K562 (cell line): ENCODE measurements at regions not wholly inside any gene's neighbourhood (a gene's known extent, or its start where the extent isn't known, plus 50 kb on each side); places are given as distances from the start of the nearest gene placed in this dataset.

ENCODE experiments used
- EZH2 ChIP-seq: IDR thresholded peaks from 2 replicates; pipeline ENCODE4 v1.6.1; 2012; ENCODE audit warnings: low read depth, mild to moderate bottlenecking, inconsistent platforms, low read length, borderline replicate concordance
- GTF2A2 ChIP-seq: IDR thresholded peaks from 2 replicates; pipeline ENCODE4 v1.6.1; 2016; ENCODE audit warnings: mild to moderate bottlenecking, missing genetic modification characterization, missing compliant biosample characterization
- HLTF ChIP-seq: fragments of 450-650 bp; IDR thresholded peaks from 2 replicates; pipeline ENCODE4 v1.6.1; 2016
- HOXB6 ChIP-seq: fragments of 250-450 bp; sonication (Bioruptor Pico); IDR thresholded peaks from 2 replicates; pipeline ENCODE4 v1.5.1; 2022; ENCODE audit warnings: mild to moderate bottlenecking, borderline replicate concordance
- NRF1 ChIP-seq, 2 experiments: fragments of 450-650 bp; IDR thresholded peaks in 1 of 2; conservative IDR thresholded peaks in 1 of 2; 2 replicates each; pipeline ENCODE4 v1.6.1; 2014; ENCODE audit warnings: mild to moderate bottlenecking in 2 of 2
- RFX1 ChIP-seq: fragments of 450-650 bp; IDR thresholded peaks from 2 replicates; pipeline ENCODE4 v1.6.1; 2016; ENCODE audit warnings: mild to moderate bottlenecking, moderate library complexity
- TF ChIP-seq, protein P1 (sequence below), 3 experiments: IDR thresholded peaks in 2 of 3; conservative IDR thresholded peaks in 1 of 3; 2 replicates each; pipeline ENCODE4 v1.5.1; 2011 to 2012; ENCODE audit warnings: low read length in 3 of 3, mild to moderate bottlenecking in 3 of 3, control low read depth in 2 of 3, improper control_type of control experiment in 1 of 3, inconsistent platforms in 1 of 3, low read depth in 1 of 3, mixed read lengths in 1 of 3, moderate library complexity in 1 of 3; ENCODE audit not compliant: insufficient read depth in 2 of 3

- TF ChIP-seq RFX1 (no peak), GTF2A2 (tag) (no peak), HOXB6 (CRISPR knock-in tag) (no peak), NRF1 (conservative IDR thresholded peaks at IDR 0.05 in 1 of 2, IDR thresholded peaks at IDR 0.05 in 1 of 2) (no peak), HLTF (no peak), EZH2 (no peak)
- TF ChIP-seq, protein P1, sequence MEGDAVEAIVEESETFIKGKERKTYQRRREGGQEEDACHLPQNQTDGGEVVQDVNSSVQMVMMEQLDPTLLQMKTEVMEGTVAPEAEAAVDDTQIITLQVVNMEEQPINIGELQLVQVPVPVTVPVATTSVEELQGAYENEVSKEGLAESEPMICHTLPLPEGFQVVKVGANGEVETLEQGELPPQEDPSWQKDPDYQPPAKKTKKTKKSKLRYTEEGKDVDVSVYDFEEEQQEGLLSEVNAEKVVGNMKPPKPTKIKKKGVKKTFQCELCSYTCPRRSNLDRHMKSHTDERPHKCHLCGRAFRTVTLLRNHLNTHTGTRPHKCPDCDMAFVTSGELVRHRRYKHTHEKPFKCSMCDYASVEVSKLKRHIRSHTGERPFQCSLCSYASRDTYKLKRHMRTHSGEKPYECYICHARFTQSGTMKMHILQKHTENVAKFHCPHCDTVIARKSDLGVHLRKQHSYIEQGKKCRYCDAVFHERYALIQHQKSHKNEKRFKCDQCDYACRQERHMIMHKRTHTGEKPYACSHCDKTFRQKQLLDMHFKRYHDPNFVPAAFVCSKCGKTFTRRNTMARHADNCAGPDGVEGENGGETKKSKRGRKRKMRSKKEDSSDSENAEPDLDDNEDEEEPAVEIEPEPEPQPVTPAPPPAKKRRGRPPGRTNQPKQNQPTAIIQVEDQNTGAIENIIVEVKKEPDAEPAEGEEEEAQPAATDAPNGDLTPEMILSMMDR (IDR thresholded peaks at IDR 0.05 in 2 of 3, conservative IDR thresholded peaks at IDR 0.05 in 1 of 3; ENCODE audit: insufficient read depth in 2 of 3, low read depth in 1 of 3, low read length in 3 of 3), result no peak
Observed at GRCh38 chr5:24850926-24851486, 206.2 kb upstream of the CDH10 start.
